ENCODE measurements at regions not wholly inside any gene's neighbourhood (a gene's known extent, or its start where the extent isn't known, plus 50 kb on each side); places are given as distances from the start of the nearest gene placed in this dataset.

GRCh38 chr2:43164686-43165085 lies 61.7 kb downstream of the ZFP36L2 start:
- TF ChIP-seq CTCF (IDR thresholded peaks at IDR 0.05), result no peak
- TF ChIP-seq POLR2AphosphoS5 (IDR thresholded peaks at IDR 0.05; ENCODE audit: low read depth, low read length), result no peak
- TF ChIP-seq TCF7L2 (IDR thresholded peaks at IDR 0.05; ENCODE audit: low read depth, low read length), result no peak

Data from Panc1 (cell line).